Effector memory CD8-positive, alpha-beta T cell (primary cell): ENCODE measurements at regions not wholly inside any gene's neighbourhood (a gene's known extent, or its start where the extent isn't known, plus 50 kb on each side); places are given as distances from the start of the nearest gene placed in this dataset.
A peak's percentile ranks its signal among the peaks of the same experiment; 100 is the strongest.

Source experiments
- ATAC-seq: fragments of 150-1000 bp; cut with Tn5 transposase; replicated peaks from 2 replicates; pipeline ENCODE4 v1.10.0; 2021; ENCODE audit warnings: mild to moderate bottlenecking, moderate library complexity
- DNase-seq, 3 experiments: peaks; one replicate each; pipeline ENCODE4 v3.0.0; 2021
- H3K27ac Mint-ChIP-seq, 2 donors: one replicate each; pipeline ENCODE4 v1.8.0; 2022; ENCODE audit warnings: mild to moderate bottlenecking in 2 of 2, mixed read lengths in 2 of 2, moderate library complexity in 2 of 2
- H3K27me3 Mint-ChIP-seq, 2 donors: one replicate each; pipeline ENCODE4 v1.8.0; 2022; ENCODE audit warnings: mixed read lengths in 2 of 2
- H3K36me3 Mint-ChIP-seq: one replicate; pipeline ENCODE4 v1.8.0; 2022; ENCODE audit warnings: mild to moderate bottlenecking, moderate library complexity, mixed read lengths; ENCODE audit not compliant: insufficient read depth
- H3K4me1 Mint-ChIP-seq, 2 donors: one replicate each; pipeline ENCODE4 v1.8.0; 2022; ENCODE audit warnings: low read depth in 2 of 2, mixed read lengths in 2 of 2
- H3K4me3 Mint-ChIP-seq, 2 donors: one replicate each; pipeline ENCODE4 v1.8.0; 2022; ENCODE audit warnings: mild to moderate bottlenecking in 2 of 2, mixed read lengths in 2 of 2, moderate library complexity in 2 of 2
- H3K9me3 Mint-ChIP-seq, 2 donors: one replicate each; pipeline ENCODE4 v1.8.0; 2022; ENCODE audit warnings: mixed read lengths in 2 of 2

- peaks cover 0 to 2% of the 10 kb centered on the region in 2 donors for H3K9me3 Mint-ChIP-seq
- no peaks in the 10 kb centered on the region for H3K4me1 Mint-ChIP-seq
- no peaks in the 10 kb centered on the region for H3K36me3 Mint-ChIP-seq
- no peak overlapping the region for H3K4me3 Mint-ChIP-seq
- H3K27ac Mint-ChIP-seq, result no peak overlapping the region
- ATAC-seq (peak; percentile 12), DNase-seq (no peak)
- H3K27me3 Mint-ChIP-seq, result peaks cover 6 to 35% of the 10 kb centered on the region in 2 donors
These were observed 303.7 kb downstream of the HLX start for GRCh38 chr1:221182791-221183533.

- ATAC-seq (no peak), DNase-seq (no peak)
- H3K4me1 Mint-ChIP-seq, result no peaks in the 10 kb centered on the region
- peaks cover 0 to 2% of the 10 kb centered on the region in 2 donors for H3K9me3 Mint-ChIP-seq
- no peaks in the 10 kb centered on the region for H3K36me3 Mint-ChIP-seq
- no peak overlapping the region for H3K4me3 Mint-ChIP-seq
- H3K27me3 Mint-ChIP-seq, result peaks cover 6 to 27% of the 10 kb centered on the region in 2 donors
- no peak overlapping the region for H3K27ac Mint-ChIP-seq
These were observed 305.0 kb downstream of the HLX start for GRCh38 chr1:221184131-221184794.

- Mint-ChIP-seq H3K27me3 (peaks cover 5 to 10% of the 10 kb centered on the region in 2 donors), H3K9me3 (peaks cover 0 to 2% of the 10 kb centered on the region in 2 donors), H3K27ac (no peak overlapping the region), H3K4me1 (no peaks in the 10 kb centered on the region), H3K36me3 (no peaks in the 10 kb centered on the region), H3K4me3 (no peak overlapping the region)
- DNase-seq (no peak), ATAC-seq (no peak)
These were observed 307.9 kb downstream of the HLX start for GRCh38 chr1:221187174-221187573.

- ATAC-seq (no peak), DNase-seq (no peak)
- Mint-ChIP-seq H3K27me3 (no peaks in the 10 kb centered on the region), H3K9me3 (no peaks in the 10 kb centered on the region), H3K4me3 (no peak overlapping the region), H3K36me3 (no peaks in the 10 kb centered on the region), H3K27ac (no peak overlapping the region), H3K4me1 (no peaks in the 10 kb centered on the region)
These were observed 309.2 kb downstream of the HLX start for GRCh38 chr1:221188458-221188857.

GRCh38 chr1:221190249-221190648 is 311.0 kb downstream of the HLX start:
- H3K4me3 Mint-ChIP-seq, result no peak overlapping the region
- no peak for ATAC-seq

GRCh38 chr1:221192055-221192454 is 312.8 kb downstream of the HLX start:
- Mint-ChIP-seq H3K4me1 (no peaks in the 10 kb centered on the region), H3K27ac (no peak overlapping the region), H3K36me3 (no peaks in the 10 kb centered on the region), H3K9me3 (peaks cover 0 to 7% of the 10 kb centered on the region in 2 donors), H3K27me3 (peaks cover 0 to 9% of the 10 kb centered on the region in 2 donors), H3K4me3 (no peak overlapping the region)
- DNase-seq, result no peak
- no peak for ATAC-seq

More at GRCh38 chr1:221190249-221190648, 311.0 kb downstream of the HLX start:
- Mint-ChIP-seq H3K4me1 (no peaks in the 10 kb centered on the region), H3K27ac (no peak overlapping the region), H3K9me3 (no peaks in the 10 kb centered on the region), H3K27me3 (no peaks in the 10 kb centered on the region), H3K36me3 (no peaks in the 10 kb centered on the region)
- no peak for DNase-seq

- DNase-seq (no peak), ATAC-seq (no peak)
- Mint-ChIP-seq H3K27ac (no peak overlapping the region), H3K36me3 (no peaks in the 10 kb centered on the region), H3K4me3 (no peak overlapping the region), H3K4me1 (no peaks in the 10 kb centered on the region), H3K27me3 (peaks cover 0 to 9% of the 10 kb centered on the region in 2 donors), H3K9me3 (peaks cover 2 to 7% of the 10 kb centered on the region in 2 donors)
These were observed 321.2 kb downstream of the HLX start for GRCh38 chr1:221200464-221200863.

GRCh38 chr1:221201773-221202172 is 322.5 kb downstream of the HLX start:
- Mint-ChIP-seq H3K9me3 (peaks cover under 1 to 2% of the 10 kb centered on the region in 2 donors), H3K4me3 (no peak overlapping the region), H3K27ac (no peak overlapping the region), H3K27me3 (peaks cover 0 to 6% of the 10 kb centered on the region in 2 donors), H3K36me3 (no peaks in the 10 kb centered on the region), H3K4me1 (no peaks in the 10 kb centered on the region)
- ATAC-seq, result no peak
- no peak for DNase-seq

- Mint-ChIP-seq H3K36me3 (no peaks in the 10 kb centered on the region), H3K4me1 (no peaks in the 10 kb centered on the region), H3K27me3 (peaks cover 0 to 8% of the 10 kb centered on the region in 2 donors), H3K9me3 (peaks cover 0 to 2% of the 10 kb centered on the region in 2 donors), H3K4me3 (no peak overlapping the region), H3K27ac (no peak overlapping the region)
- ATAC-seq (no peak), DNase-seq (peak; percentile 27 to 37 (median 36))
These were observed 324.2 kb downstream of the HLX start for GRCh38 chr1:221203224-221204054.

- H3K36me3 Mint-ChIP-seq, result no peaks in the 10 kb centered on the region
- ATAC-seq (no peak), DNase-seq (no peak)
- no peaks in the 10 kb centered on the region for H3K4me1 Mint-ChIP-seq
- peaks cover 0 to under 1% of the 10 kb centered on the region in 2 donors for H3K9me3 Mint-ChIP-seq
- H3K27me3 Mint-ChIP-seq, result peaks cover 0 to 8% of the 10 kb centered on the region in 2 donors
- H3K27ac Mint-ChIP-seq, result no peak overlapping the region
- no peak overlapping the region for H3K4me3 Mint-ChIP-seq
These were observed 325.0 kb downstream of the HLX start for GRCh38 chr1:221204055-221204833.

GRCh38 chr1:221206076-221206475 is 326.8 kb downstream of the HLX start:
- ATAC-seq (no peak), DNase-seq (no peak)
- H3K4me3 Mint-ChIP-seq, result no peak overlapping the region
- no peaks in the 10 kb centered on the region for H3K4me1 Mint-ChIP-seq
- no peak overlapping the region for H3K27ac Mint-ChIP-seq
- no peaks in the 10 kb centered on the region for H3K36me3 Mint-ChIP-seq
- peaks cover 0 to 8% of the 10 kb centered on the region in 2 donors for H3K27me3 Mint-ChIP-seq
- H3K9me3 Mint-ChIP-seq, result no peaks in the 10 kb centered on the region

- Mint-ChIP-seq H3K9me3 (no peaks in the 10 kb centered on the region), H3K27ac (no peak overlapping the region)
These were observed 333.7 kb downstream of the HLX start for GRCh38 chr1:221212926-221213325.

GRCh38 chr1:221217029-221217428 is 337.8 kb downstream of the HLX start:
- no peak overlapping the region for H3K4me3 Mint-ChIP-seq
- no peak overlapping the region for H3K27ac Mint-ChIP-seq
- ATAC-seq (no peak), DNase-seq (no peak)
- H3K9me3 Mint-ChIP-seq, result peaks cover 0 to 2% of the 10 kb centered on the region in 2 donors
- no peaks in the 10 kb centered on the region for H3K27me3 Mint-ChIP-seq
- H3K4me1 Mint-ChIP-seq, result no peaks in the 10 kb centered on the region
- H3K36me3 Mint-ChIP-seq, result no peaks in the 10 kb centered on the region

More at GRCh38 chr1:221212926-221213325, 333.7 kb downstream of the HLX start:
- DNase-seq (no peak), ATAC-seq (no peak)
- Mint-ChIP-seq H3K36me3 (no peaks in the 10 kb centered on the region), H3K27me3 (no peaks in the 10 kb centered on the region), H3K4me3 (no peak overlapping the region), H3K4me1 (no peaks in the 10 kb centered on the region)
